Fibroblast of skin of scalp (primary cell): ENCODE measurements at regions not wholly inside any gene's neighbourhood (a gene's known extent, or its start where the extent isn't known, plus 50 kb on each side); places are given as distances from the start of the nearest gene placed in this dataset.

ENCODE experiments used
- DNase-seq: peaks from one replicate; pipeline ENCODE4 v3.0.0-alpha.2; 2013

DNA sequence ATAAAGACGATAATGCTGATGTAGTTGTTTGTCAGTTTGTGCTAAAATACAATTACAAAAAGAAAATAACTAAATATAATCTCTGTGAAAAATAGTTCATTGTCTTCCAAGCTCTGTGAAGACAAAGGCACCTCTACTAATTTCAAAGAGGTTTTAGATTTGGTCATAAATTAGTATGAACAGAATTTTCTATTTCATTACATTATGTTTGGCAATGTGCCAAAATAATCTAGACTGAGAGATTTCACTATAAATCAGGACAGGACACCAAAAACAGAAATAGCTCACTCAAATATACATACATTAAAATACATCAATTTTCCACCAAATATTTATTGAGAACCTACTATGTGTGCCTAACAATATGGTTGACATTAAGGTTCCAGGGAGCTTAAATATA lies 264.9 kb upstream of the CCDC54 start:
- DNase-seq: no peak

DNA sequence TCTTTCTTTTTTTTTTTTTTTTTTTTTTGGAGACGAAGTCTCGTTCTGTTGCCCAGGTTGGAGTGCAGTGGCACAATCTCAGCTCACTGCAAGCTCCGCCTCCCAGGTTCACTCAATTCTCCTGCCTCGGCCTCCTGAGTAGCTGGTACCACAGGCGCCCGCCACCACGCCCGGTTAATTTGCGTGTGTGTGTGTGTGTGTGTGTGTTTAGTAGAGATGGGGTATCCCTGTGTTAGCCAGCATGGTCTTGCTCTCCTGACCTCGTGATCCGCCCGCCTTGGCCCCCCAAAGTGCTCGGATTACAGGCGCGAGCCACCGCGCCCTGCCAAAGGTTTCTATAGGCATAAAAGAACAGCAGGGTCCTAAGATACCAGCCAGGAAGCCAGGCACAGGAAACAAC lies 261.0 kb upstream of the CCDC54 start:
- no peak for DNase-seq

DNA sequence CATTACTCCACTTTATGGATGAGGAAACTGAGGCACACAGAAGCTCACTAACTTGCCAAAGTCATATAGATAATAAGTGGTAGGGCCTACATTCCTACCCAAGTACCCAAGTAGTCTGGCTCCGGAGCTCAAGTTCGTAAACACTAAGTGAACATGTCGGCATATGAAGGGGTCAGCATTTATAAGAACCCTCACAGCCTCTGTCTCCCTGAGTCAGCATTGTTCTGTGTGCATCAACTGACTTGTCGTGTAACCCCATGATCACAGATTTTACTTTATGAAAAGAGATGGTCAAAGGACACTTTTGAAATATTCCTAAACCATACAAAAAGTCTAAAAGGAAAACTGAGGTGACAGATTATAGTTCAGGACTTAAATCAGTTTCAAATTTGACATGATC lies 260.1 kb upstream of the CCDC54 start:
- DNase-seq: no peak

DNA sequence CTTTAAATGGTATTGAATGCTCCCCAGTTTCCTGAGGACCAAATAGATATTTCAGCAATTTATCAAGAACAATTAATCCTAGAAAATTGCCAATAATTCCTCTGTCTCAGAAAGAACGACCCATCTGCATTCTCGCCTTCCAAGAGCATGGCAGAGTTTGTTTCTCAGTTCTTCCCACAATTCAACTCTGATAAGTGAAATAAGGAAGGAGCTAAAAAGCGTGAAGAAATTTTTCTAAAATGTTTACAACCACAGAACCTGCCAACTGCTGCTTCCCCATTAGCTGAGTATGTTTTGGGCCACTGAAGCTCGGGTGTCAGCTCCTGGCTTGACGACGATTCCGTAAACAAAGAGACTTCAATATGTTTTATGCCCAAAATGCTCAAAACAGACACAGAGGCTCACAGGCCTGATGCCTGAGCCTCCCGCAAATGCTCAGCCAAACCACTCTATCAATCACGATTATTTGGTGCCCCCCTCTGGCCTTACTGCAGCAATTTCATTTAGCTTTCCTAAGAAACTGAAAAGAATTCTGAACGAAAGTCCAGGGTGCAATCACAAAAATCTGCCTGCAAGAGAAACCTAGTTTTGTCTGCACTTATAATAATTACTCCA lies 259.2 kb upstream of the CCDC54 start:
- DNase-seq: peak; percentile 85

DNA sequence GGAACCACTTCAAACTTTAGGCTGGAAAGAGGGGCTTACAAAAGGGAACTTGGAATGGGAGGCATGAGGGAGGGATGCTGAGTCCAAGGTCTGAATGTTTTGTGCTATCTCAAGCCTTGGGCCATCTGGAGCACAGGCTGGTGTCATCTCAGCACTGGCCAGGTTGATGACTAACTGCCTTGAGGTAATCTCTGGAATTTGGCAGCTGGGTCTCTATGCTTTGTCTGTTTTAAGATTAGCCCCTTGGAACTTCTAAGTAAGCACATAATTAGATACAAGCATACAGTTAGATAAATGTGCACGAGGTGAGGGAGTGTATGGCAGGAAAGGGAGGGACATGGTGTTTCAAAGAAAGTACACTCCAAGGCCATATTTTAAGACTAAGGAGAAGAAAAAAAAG lies 252.4 kb upstream of the CCDC54 start:
- DNase-seq: peak; percentile 64

DNA sequence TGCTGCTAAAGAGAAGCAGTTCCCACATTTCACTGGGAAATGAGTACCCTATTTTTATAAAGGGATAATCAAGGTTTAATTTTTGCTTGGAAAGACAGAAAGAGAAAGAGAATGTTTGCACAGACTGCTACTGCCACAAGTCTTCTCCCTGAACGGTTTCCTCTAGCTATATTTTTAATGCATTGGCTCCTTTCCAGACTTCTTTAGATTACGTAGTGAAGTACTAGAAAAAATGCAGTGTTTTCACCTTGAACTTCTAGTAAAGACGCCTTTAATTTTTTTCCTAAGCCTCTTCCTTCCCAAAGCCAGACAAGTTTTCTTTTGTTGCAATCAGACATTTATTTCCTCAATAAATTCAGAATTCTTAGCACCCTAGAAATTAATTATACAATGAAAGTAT lies 248.3 kb upstream of the CCDC54 start:
- no peak for DNase-seq

DNA sequence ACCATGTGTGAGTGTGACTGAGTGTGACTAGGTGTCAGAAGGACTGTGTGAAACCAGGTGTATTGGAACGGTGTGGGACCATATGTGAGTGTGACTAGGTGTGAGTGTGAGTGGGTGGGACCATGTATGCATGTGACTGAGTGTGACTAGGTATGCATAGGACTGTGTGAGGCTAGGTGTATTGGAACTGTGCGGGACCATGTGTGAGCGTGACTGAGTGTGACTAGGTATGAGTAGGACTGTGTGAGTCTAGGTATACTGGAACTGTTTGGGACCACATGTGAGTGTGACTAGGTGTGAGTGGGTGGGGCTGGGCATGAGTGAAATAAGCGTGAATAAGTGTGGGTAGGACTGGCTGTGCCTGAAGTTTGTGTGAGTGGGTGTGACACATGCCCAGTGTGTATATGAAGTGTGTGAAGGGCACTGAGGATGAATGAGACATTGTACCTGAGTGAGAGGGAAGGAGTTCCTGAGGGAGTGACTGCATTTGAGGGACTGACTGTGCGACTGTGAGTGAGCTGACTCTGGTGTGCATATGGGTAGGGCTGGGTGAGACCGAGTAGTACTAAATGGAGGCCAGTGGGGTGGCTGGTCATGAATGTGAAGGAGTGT lies 247.0 kb upstream of the CCDC54 start:
- no peak for DNase-seq

DNA sequence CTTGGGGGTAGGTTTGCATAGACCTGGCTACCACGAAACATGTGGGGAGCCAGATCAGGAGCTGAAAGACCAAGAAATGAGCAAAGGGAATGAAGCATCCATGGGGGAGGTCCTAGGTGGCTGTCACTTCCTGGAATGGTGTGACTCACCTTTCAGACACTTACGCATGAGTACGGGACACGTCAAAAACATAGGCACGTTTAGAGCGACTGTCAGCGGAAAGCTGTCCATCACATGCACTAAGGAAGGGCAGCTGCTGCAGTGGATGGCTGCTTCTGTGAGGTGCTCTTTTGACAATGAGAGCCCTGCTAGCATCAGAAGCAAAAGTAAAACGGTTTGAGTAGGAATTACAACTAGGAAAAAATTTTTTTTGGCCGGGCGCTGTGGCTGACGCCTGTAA lies 244.6 kb upstream of the CCDC54 start:
- no peak for DNase-seq

DNA sequence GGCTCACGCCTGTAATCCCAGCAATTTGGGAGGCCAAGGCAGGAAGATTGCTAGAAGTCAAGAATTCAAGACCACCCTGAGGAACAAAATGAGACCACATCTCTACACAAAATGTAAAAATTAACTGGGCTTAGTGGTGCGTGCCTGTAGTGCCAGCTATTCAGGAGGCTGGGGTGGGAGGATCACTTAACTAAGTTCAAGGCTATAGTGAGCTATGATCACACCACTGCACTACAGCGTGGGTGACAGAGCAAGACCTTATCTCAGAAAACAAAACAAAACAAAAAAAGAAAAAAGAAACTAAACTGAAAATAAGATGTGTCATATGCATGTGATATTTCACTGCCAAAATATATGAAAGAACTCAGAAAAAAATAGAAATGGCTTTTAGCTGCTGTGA lies 243.3 kb upstream of the CCDC54 start:
- no peak for DNase-seq

DNA sequence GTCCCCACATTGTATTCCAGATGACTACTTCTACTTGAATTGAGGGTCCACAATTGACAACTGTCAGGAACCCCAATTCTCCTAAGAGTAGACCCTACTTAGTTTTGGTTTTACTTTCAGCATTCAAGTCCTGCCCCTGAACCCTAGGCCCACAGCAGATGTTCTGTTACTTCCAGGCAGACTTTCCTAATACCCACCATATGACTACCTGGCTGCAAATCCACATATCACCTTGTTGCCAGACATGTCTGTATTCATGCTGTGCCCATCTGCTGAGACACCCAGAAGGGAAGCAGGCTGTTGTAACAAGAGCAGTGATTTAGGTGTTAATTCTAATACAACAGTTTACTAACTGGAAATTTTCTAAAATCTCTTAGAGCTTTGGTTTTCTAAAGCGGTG lies 235.1 kb upstream of the CCDC54 start:
- no peak for DNase-seq

DNA sequence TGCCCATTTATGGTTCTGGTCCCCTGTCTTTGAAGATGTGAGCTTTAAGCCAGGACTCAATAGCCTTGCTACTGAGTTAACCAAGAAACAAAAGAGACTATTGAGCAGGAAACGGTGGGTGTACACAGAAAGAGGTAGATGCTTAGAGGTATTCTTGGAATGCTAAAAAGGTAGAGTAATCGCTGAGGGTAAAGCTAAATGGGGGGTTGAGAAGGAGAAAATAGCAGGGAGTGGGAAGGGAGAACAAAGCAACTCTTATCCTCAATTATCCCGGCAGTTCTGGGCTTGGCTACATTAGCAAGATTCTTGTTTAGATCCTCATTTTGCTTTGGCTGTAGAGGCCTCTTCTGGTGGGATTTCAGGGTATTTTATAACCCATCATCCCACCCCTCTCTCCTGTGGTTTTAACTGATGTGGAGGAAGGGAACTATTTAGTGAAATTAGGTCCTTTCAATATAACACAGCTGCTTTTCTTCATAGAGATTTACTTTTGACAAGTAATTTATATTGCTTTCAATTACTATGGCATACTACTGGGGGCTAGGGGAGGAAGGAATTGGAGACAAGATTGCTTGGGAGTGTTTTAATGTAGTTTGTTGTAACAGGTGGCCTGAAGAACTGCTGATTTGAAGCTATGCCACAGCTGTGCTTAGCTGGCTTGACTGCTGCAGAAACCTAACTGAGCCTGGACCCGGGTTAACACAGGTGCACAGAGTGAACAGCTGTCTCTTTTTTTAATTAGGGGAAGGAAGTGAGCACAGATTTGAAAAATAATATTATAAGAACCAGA lies 234.3 kb upstream of the CCDC54 start:
- no peak for DNase-seq

DNA sequence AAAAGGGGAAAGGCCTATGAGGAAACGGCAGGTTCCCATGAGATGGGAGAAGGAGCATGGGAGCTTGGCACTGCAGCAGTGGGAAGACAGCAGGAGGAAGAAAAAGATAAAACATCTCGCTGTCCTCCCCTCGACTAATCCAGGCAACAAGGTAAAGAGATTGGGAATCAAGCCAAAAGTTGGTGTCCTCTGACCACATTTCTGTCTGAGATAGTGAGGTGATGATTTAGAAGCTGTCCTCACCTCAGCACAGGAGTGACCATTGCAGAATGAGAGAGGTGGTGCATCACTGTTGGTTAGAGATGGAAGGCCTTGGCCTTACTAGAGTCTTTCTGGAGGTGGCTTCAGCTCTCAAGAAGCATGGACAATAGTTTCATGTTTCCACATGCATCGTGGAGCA lies 226.6 kb upstream of the CCDC54 start:
- no peak for DNase-seq

DNA sequence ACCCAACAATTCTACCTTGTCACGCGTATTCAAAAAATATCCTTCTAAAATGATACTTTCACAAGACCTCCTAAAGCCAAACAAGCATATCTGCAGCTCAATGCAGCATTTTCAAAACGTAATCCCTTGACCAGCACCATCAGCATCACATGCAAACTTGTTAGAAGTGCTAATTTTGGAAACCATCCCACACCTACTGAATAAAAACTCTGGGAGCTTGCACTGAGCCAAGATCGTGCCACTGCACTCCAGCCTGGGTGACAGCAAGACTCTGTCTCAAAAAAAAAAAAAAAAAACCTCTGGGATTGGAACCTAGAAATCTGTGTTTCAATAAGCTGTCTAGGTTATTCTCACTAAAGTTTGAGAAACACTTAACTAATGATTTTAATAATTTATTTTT lies 223.3 kb upstream of the CCDC54 start:
- DNase-seq: no peak

DNA sequence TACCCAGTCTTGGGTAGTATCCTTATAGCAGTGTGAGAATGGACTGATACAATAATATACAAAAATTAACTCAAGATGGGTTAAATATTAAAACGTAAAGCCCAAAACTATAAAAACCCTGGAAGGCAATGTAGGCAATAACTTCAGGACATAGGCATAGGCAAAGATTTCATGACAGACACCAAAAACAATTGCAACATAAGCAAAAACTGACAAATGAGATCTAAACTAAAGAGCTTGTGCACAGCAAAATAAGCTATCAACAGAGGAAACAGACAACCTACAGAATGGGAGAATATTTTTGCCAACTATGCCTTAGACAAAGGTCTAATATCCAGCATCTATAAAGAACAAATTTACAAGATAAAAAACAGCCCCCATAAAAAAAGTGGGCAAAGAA lies 204.8 kb upstream of the CCDC54 start:
- no peak for DNase-seq

DNA sequence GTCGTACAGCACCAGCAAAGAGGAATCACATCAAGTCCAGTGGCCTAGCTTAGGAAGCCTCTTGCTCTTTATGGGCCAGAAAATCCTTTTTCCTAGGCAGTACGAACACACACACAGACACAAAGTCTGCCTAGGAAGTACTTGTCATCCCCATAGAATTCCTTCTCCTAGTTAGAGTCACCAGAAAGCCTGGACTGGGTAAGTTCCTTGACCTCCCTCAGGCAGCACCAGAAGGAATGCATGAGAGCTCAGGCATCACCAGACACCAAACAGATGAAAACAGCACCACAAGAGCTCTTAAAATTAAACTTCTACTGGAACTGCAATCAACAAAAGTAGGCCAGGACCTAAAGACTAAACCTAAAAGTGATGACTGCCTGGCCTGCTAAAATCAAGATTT lies 192.9 kb upstream of the CCDC54 start:
- peak; percentile 10 for DNase-seq

DNA sequence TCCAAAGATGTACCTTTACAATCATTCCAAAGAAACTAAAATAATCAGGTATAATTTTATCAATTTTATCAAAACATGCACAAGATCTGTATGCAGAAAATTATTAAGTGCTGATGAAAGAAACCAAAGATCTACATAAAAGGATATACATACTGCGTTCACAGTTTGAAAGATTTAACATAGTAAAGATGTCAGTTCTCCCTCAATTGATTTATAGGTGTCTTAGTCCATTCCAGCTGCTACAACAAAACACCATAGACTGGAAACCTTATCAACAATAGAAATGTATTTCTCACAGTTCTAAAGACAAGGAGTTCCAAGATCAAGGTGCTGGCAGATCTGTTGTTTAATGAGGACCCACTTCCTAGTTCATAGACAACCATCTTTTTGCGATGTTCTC lies 189.0 kb upstream of the CCDC54 start:
- no peak for DNase-seq

DNA sequence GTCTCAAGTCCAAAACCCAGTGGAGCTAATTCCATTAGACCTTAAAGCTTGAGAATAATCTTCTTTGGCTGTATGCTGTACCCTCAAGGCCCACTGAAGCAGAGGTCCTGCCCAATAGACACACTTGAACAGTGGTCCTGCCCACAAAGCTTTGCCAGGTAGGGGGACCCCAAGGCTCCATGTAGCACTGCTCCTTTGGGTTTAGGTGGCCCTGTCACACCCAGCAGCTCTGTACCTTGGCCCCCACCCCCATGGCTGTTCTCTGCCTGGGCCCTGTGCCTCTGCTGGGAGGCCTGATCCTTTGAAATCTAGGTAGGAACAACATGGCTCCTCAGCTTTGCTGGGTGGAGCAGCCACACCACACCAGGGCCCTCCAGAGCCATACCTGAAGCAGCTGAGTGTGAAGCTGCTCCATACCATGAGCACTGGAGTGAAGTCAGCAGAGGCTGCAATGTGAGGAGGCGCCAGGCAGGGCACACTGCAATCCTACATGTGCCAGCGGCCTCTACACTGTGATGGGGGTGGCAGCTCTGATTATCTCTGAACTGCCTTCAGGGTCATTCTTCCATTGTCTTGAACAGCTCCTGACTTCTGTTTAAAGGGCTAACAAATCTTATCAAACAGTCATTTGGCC lies 188.0 kb upstream of the CCDC54 start:
- DNase-seq: no peak

DNA sequence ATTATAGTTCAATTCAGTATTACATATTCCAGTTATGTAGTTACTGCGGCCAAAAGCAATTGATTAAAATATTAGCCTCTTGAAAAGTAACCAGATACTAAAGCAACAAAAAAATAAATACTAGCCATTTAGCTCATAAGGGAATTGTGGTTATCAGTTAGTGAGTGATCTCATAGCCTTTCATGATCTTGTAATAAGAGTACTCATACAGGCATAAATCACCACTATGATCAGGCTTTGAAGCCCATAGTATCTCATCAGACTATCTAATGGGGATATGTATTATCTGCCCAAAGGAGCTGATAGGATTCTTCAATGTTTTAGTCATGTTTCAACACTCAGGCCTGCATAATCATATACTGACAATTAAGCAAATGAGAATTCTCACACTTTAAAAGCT lies 184.1 kb upstream of the CCDC54 start:
- DNase-seq: no peak

DNA sequence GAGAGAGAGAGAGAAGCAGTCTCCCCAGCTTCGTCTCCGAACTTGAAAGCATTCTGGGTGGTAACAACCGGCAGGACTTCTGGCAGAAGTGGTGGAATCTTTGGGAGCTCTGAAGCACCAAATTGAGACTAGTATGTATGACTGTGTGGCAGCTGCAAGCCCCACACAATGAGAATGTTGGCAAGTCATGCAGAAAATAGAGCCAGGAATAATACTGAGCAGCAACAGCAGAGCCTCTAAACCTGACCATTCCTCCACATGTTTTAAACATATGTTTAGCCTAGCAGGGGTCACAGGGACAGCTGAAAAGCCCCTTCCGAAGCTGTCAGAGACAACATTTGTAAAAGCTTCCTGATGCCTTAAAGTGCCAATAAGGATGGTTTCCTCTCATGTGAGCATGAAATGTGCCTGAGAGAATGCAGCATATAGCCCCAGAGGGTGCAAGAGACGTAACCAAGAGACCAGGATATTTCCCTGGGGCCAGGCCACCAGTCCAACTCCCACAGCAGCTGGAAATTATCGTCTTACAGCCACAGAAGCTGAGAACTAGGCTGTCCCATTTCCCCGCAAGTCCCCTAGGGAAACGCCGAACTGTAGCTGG lies 178.6 kb upstream of the CCDC54 start:
- peak; percentile 71 for DNase-seq

DNA sequence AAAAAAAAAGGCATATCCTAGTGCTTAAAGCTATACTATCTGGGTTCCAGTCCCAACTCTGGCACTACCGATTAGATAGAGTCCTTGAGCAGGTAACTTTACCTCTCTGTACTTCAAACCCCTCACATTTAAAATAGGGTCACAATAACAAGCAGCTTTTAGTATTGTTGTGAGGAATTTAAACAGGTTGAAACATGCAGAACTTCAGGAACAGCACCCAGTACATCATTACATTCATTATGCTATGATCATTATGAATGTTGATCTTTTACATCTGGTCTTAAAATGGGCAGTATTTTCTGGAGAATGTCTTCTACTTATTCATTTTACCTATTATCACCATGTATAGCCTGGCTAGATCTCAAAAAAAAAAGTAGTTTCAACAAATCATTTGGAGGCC lies 176.1 kb upstream of the CCDC54 start:
- no peak for DNase-seq

DNA sequence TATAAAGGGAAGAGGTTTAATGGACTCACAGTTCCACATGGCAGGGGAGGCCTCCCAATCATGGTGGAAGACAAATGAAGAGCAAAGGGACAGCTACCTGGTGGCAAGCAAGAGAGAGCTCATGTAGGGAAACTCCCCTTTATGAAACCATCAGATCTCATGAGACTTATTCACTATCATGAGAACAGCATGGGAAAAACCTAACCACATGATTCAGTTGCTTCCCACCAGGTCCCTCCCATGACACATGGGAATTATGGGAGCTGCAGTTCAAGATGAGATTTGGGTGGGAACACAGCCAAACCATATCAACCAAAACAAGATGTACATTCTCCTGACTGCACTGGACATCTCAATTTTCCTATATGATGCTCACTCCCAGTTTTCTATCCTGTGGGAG lies 174.4 kb upstream of the CCDC54 start:
- peak; percentile 66 for DNase-seq

DNA sequence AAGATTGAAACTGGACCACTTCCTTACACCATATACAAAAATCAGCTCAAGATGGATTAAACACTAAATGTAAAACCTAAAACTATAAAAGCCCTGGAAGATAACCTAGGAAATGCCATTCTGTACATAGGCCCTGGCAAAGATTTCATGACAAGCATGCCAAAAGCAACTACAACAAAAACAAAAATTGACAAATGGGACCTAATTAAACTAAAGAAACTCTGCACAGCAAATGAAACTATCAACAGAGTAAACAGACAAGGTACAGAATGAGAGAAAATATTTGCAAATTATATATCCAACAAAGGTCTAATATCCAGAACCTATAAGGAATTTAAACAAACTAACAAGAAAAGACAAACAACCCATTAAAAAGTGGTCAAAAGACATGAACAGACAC lies 173.1 kb upstream of the CCDC54 start:
- DNase-seq: no peak

DNA sequence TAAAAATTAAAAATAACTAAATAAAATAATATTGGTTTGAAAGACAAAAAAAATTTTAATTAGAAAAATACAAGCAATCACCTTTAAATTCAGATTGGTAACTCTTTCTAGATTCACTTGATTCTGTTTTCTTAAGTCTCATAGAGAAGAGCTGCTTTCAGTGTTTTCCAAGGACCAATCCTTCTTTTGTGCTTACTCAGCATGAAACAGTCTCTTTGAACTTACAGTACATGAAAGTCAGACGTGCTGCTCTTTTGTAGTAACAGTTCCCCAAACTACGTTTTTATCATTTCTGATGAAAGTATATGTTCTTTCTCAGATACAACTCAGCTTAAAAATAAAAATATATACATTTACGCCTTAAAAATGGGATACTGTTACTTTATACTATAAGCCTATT lies 171.9 kb upstream of the CCDC54 start:
- no peak for DNase-seq
